ENCODE measurements at regions not wholly inside any gene's neighbourhood (a gene's known extent, or its start where the extent isn't known, plus 50 kb on each side); places are given as distances from the start of the nearest gene placed in this dataset.

GRCh38 chr18:59787998-59788790 is 91.0 kb upstream of the CCBE1 start:
- no peak overlapping the region for H3K4me3 ChIP-seq (ENCODE audit: low read length)
- no peak for TF ChIP-seq CTCF (IDR thresholded peaks at IDR 0.05; ENCODE audit: insufficient read depth, low read depth, low read length, missing control alignments)
- DNase-seq (ENCODE audit: low read depth): peak; percentile 67

- H3K4me3 ChIP-seq (ENCODE audit: low read length): no peak overlapping the region
- DNase-seq (ENCODE audit: low read depth): no peak
- no peak for TF ChIP-seq CTCF (IDR thresholded peaks at IDR 0.05; ENCODE audit: insufficient read depth, low read depth, low read length, missing control alignments)
Observed at GRCh38 chr18:59784694-59785093, 87.5 kb upstream of the CCBE1 start.

GRCh38 chr18:59783138-59783537 is 85.9 kb upstream of the CCBE1 start:
- peak; percentile 76 for TF ChIP-seq CTCF (IDR thresholded peaks at IDR 0.05; ENCODE audit: insufficient read depth, low read depth, low read length, missing control alignments)
- H3K4me3 ChIP-seq (ENCODE audit: low read length): no peak overlapping the region
- DNase-seq (ENCODE audit: low read depth): peak; percentile 57

- TF ChIP-seq CTCF (IDR thresholded peaks at IDR 0.05; ENCODE audit: insufficient read depth, low read depth, low read length, missing control alignments): no peak
- DNase-seq (ENCODE audit: low read depth): peak; percentile 79
Observed at GRCh38 chr18:59779979-59780378, 82.8 kb upstream of the CCBE1 start.

GRCh38 chr18:59778434-59778833 is 81.2 kb upstream of the CCBE1 start:
- no peak for TF ChIP-seq CTCF (IDR thresholded peaks at IDR 0.05; ENCODE audit: insufficient read depth, low read depth, low read length, missing control alignments)
- H3K4me3 ChIP-seq (ENCODE audit: low read length): no peak overlapping the region
- DNase-seq (ENCODE audit: low read depth): no peak

More at GRCh38 chr18:59779979-59780378, 82.8 kb upstream of the CCBE1 start:
- H3K4me3 ChIP-seq (ENCODE audit: low read length): no peak overlapping the region

GRCh38 chr18:59777636-59778035 is 80.4 kb upstream of the CCBE1 start:
- no peak for DNase-seq (ENCODE audit: low read depth)
- no peak for TF ChIP-seq CTCF (IDR thresholded peaks at IDR 0.05; ENCODE audit: insufficient read depth, low read depth, low read length, missing control alignments)
- H3K4me3 ChIP-seq (ENCODE audit: low read length): no peak overlapping the region
